HCT116 (cell line): ENCODE measurements at regions not wholly inside any gene's neighbourhood (a gene's known extent, or its start where the extent isn't known, plus 50 kb on each side); places are given as distances from the start of the nearest gene placed in this dataset.

Experiments
- ATAC-seq: fragments of 200-7000 bp; cut with Tn5 transposase; 2 replicates; pipeline ENCODE4 v1.9.1; 2020; ENCODE audit warnings: mild to moderate bottlenecking, moderate library complexity
- BruUV-seq: library from RNA; stranded (reverse); fragments of 400-500 nt; replicated peaks from 2 replicates; lab custom pipeline; 2021; lab: Mats Ljungman, UMichigan
- CTCF ChIA-PET: fragments of 300-600 bp; sonication (Branson Sonifier 250); formaldehyde crosslinking; loops from one replicate; lab custom pipeline; 2021; ENCODE audit warnings: antibody characterized with exemption; lab: Charles Lee
- POLR2A ChIA-PET: fragments of 300-600, 350-600 bp; sonication (Branson Sonifier 250); formaldehyde crosslinking; loops from one replicate; lab custom pipeline; 2021; ENCODE audit warnings: antibody characterized with exemption; lab: Charles Lee
- RAD21 ChIA-PET, 2 experiments: fragments of 300-600 bp; sonication (Branson Sonifier 250); formaldehyde crosslinking; loops; one replicate each; lab custom pipeline; 2023; ENCODE audit warnings: low total read pairs in 2 of 2; ENCODE audit not compliant: uncharacterized antibody in 2 of 2, unreplicated experiment in 2 of 2, low non-redundant PET in 1 of 2; lab: Charles Lee
- DNase-seq: peaks from one replicate; pipeline ENCODE4 v3.0.0-alpha.2; 2010; ENCODE audit warnings: low read depth, low spot score
- H2AFZ ChIP-seq: fragments of 200-600 bp; shearing (Covaris generic), sonication (generic); 2 replicates; pipeline ENCODE4 v1.6.1; 2017; ENCODE audit warnings: low read depth, mixed run types, mixed read lengths, antibody characterized with exemption, low read length; ENCODE audit not compliant: poor library complexity, severe bottlenecking
- H3K27ac ChIP-seq: 2 replicates; pipeline ENCODE4 v1.5.1; 2012; ENCODE audit warnings: low read depth, low read length
- H3K27me3 ChIP-seq: fragments of 200-600 bp; sonication (generic); 2 replicates; pipeline ENCODE4 v1.6.1; 2016; ENCODE audit warnings: mixed run types, low read length, mixed read lengths; ENCODE audit not compliant: insufficient read depth
- H3K36me3 ChIP-seq, 2 experiments: fragments of 200-500 bp in 1 of 2; fragments of 200-600 bp in 1 of 2; sonication (Bioruptor generic) in 1 of 2; sonication (generic) in 1 of 2; 2 replicates each; pipeline versions ENCODE4 v1.5.1 to v1.6.1; 2014 to 2016; ENCODE audit warnings: low read length in 2 of 2, inconsistent platforms in 1 of 2, mixed read lengths in 1 of 2, mixed run types in 1 of 2; ENCODE audit not compliant: insufficient read depth in 2 of 2, control insufficient read depth in 1 of 2
- H3K4me1 ChIP-seq, 2 experiments: fragments of 200-600 bp in 1 of 2; sonication (generic) in 1 of 2; 2 replicates each; pipeline versions ENCODE4 v1.5.1 to v1.6.1; 2012 to 2017; ENCODE audit warnings: low read length in 2 of 2, inconsistent platforms in 1 of 2, mild to moderate bottlenecking in 1 of 2, mixed read lengths in 1 of 2, mixed run types in 1 of 2, moderate library complexity in 1 of 2; ENCODE audit not compliant: insufficient read depth in 2 of 2, control insufficient read depth in 1 of 2
- H3K4me2 ChIP-seq: fragments of 200-600 bp; sonication (generic); 2 replicates; pipeline ENCODE4 v1.6.1; 2017; ENCODE audit warnings: mixed run types, low read length, mixed read lengths
- H3K4me3 ChIP-seq, 2 experiments: fragments of 200-600 bp in 1 of 2; sonication (generic) in 1 of 2; replicated peaks in 1 of 2; 2 replicates each; pipeline ENCODE4 v1.5.1; 2011 to 2016; ENCODE audit warnings: low read length in 2 of 2, control low read depth in 1 of 2, low read depth in 1 of 2, mild to moderate bottlenecking in 1 of 2, mixed read lengths in 1 of 2, mixed run types in 1 of 2
- H3K79me2 ChIP-seq: fragments of 200-600 bp; sonication (generic); 2 replicates; pipeline ENCODE4 v1.6.1; 2017; ENCODE audit warnings: mild to moderate bottlenecking, mixed run types, low read length, moderate library complexity, mixed read lengths; ENCODE audit not compliant: insufficient read depth
- H3K9ac ChIP-seq: fragments of 200-600 bp; sonication (generic); 2 replicates; pipeline ENCODE4 v1.6.1; 2016; ENCODE audit warnings: low read length, mixed read lengths
- H3K9me2 ChIP-seq: fragments of 200-600 bp; sonication (generic), shearing (Covaris generic); 2 replicates; pipeline ENCODE4 v1.6.1; 2017; ENCODE audit warnings: mixed run types, mild to moderate bottlenecking, moderate library complexity; ENCODE audit not compliant: insufficient read depth
- H3K9me3 ChIP-seq, 2 experiments: fragments of 200-500 bp in 1 of 2; fragments of 200-600 bp in 1 of 2; sonication (Bioruptor generic) in 1 of 2; sonication (generic) in 1 of 2; 2 replicates each; pipeline ENCODE4 v1.6.1; 2014 to 2017; ENCODE audit warnings: low read length in 2 of 2, mixed read lengths in 2 of 2, inconsistent platforms in 1 of 2, low read depth in 1 of 2, mild to moderate bottlenecking in 1 of 2, mixed run types in 1 of 2, moderate library complexity in 1 of 2; ENCODE audit not compliant: control insufficient read depth in 1 of 2, insufficient read depth in 1 of 2
- H4K20me1 ChIP-seq: fragments of 200-600 bp; sonication (generic), shearing (Covaris generic); 2 replicates; pipeline ENCODE4 v1.6.1; 2017; ENCODE audit warnings: mixed run types, mild to moderate bottlenecking, moderate library complexity; ENCODE audit not compliant: insufficient read depth
- CBX3 ChIP-seq: IDR thresholded peaks from 2 replicates; pipeline ENCODE4 v1.6.1; 2012; ENCODE audit warnings: low read depth
- CEBPB ChIP-seq: IDR thresholded peaks from 2 replicates; pipeline ENCODE4 v1.6.1; 2012; ENCODE audit warnings: low read depth
- CTCF ChIP-seq, 3 experiments: fragments of 200-600 bp in 1 of 3; sonication (generic) in 1 of 3; IDR thresholded peaks in 2 of 3; conservative IDR thresholded peaks in 1 of 3; 2 replicates each; pipeline ENCODE4 v1.5.1; 2012 to 2017; ENCODE audit warnings: low read depth in 2 of 3, low read length in 2 of 3, antibody characterized with exemption in 1 of 3, borderline replicate concordance in 1 of 3, control low read depth in 1 of 3, mild to moderate bottlenecking in 1 of 3, mixed read lengths in 1 of 3, mixed run types in 1 of 3, moderate library complexity in 1 of 3; ENCODE audit not compliant: insufficient read depth in 1 of 3
- EZH2 ChIP-seq: fragments of 200-600 bp; sonication (generic); IDR thresholded peaks from 2 replicates; pipeline ENCODE4 v1.6.1; 2017; ENCODE audit warnings: antibody characterized with exemption, mixed run types
- EZH2phosphoT487 ChIP-seq: fragments of 200-600 bp; IDR thresholded peaks from 2 replicates; pipeline ENCODE4 v1.6.1; 2018; ENCODE audit warnings: antibody characterized with exemption, borderline replicate concordance
- JUND ChIP-seq: IDR thresholded peaks from 2 replicates; pipeline ENCODE4 v1.6.1; 2012
- MAX ChIP-seq: IDR thresholded peaks from 2 replicates; pipeline ENCODE4 v1.6.1; 2012
- POLR2A ChIP-seq: IDR thresholded peaks from 2 replicates; pipeline ENCODE4 v1.7.0; 2011; ENCODE audit warnings: borderline replicate concordance; ENCODE audit not compliant: insufficient read depth, insufficient read length; ENCODE audit errors: extremely low read depth
- REST ChIP-seq: IDR thresholded peaks from 2 replicates; pipeline ENCODE4 v1.6.1; 2012; ENCODE audit warnings: low read depth
- SP1 ChIP-seq: IDR thresholded peaks from 2 replicates; pipeline ENCODE4 v1.6.1; 2012; ENCODE audit warnings: low read depth
- SRF ChIP-seq: IDR thresholded peaks from 2 replicates; pipeline ENCODE4 v1.6.1; 2012; ENCODE audit warnings: low read depth
- ZBTB33 ChIP-seq: IDR thresholded peaks from 2 replicates; pipeline ENCODE4 v1.6.1; 2011; ENCODE audit warnings: mild to moderate bottlenecking, low read length, moderate library complexity; ENCODE audit not compliant: insufficient replicate concordance; ENCODE audit errors: extremely low read depth
- ZFX ChIP-seq: fragments of 450-650 bp; IDR thresholded peaks from 2 replicates; pipeline ENCODE4 v1.6.1; 2017
- intact Hi-C: fragments of 100-400 bp; cut with micrococcal nuclease; formaldehyde crosslinking; loops from 2 replicates; pipeline ENCODE4 v1.10.0; 2022

GRCh38 chr7:69122953-69123352, 475.3 kb upstream of the AUTS2 start:
- H3K27ac ChIP-seq: no peak overlapping the region
- intact Hi-C loops: no loop called here
- H2AFZ ChIP-seq: no peak overlapping the region
- H3K4me3 ChIP-seq: no peak overlapping the region
- no peak overlapping the region for H3K4me2 ChIP-seq
- TF ChIP-seq POLR2A (no peak), SP1 (no peak), EZH2 (no peak)
- no peaks in the 10 kb centered on the region for H4K20me1 ChIP-seq
- no TSS peak for BruUV-seq
- no peak overlapping the region for H3K9ac ChIP-seq
- H3K36me3 ChIP-seq: no peaks in the 10 kb centered on the region
- H3K9me3 ChIP-seq: peaks cover 4 to 8% of the 10 kb centered on the region in 2 experiments; a peak in 2 of 4 replicates
- ChIA-PET CTCF (no interaction called here), POLR2A (no interaction called here), RAD21 (no interaction called here)
- no peaks in the 10 kb centered on the region for H3K27me3 ChIP-seq
- H3K4me1 ChIP-seq: no peaks in the 10 kb centered on the region
- no peaks in the 10 kb centered on the region for H3K79me2 ChIP-seq
- no peaks in the 10 kb centered on the region for H3K9me2 ChIP-seq
- ATAC-seq (no peak), DNase-seq (no peak)

GRCh38 chr7:69126896-69127479, 471.3 kb upstream of the AUTS2 start:
- no peaks in the 10 kb centered on the region for H3K27me3 ChIP-seq
- no peaks in the 10 kb centered on the region for H3K4me1 ChIP-seq
- no peak overlapping the region for H3K27ac ChIP-seq
- no peak overlapping the region for H3K9ac ChIP-seq
- CTCF ChIA-PET: no interaction called here
- RAD21 ChIA-PET: no interaction called here
- no peak overlapping the region for H3K4me3 ChIP-seq
- peaks cover 0 to 8% of the 10 kb centered on the region in 2 experiments; a peak in 2 of 4 replicates for H3K9me3 ChIP-seq
- BruUV-seq: no TSS peak
- H2AFZ ChIP-seq: no peak overlapping the region
- H3K36me3 ChIP-seq: no peaks in the 10 kb centered on the region
- no peaks in the 10 kb centered on the region for H4K20me1 ChIP-seq
- ATAC-seq (no peak), DNase-seq (no peak)
- intact Hi-C loops: no loop called here
- H3K4me2 ChIP-seq: no peak overlapping the region
- no peaks in the 10 kb centered on the region for H3K9me2 ChIP-seq
- no peaks in the 10 kb centered on the region for H3K79me2 ChIP-seq
- POLR2A ChIA-PET: no interaction called here
- TF ChIP-seq JUND (no peak), MAX (no peak), SRF (no peak), REST (no peak), CTCF (IDR thresholded peaks at IDR 0.05 in 2 of 3, conservative IDR thresholded peaks at IDR 0.05 in 1 of 3; ENCODE audit: borderline replicate concordance in 1 of 3, insufficient read depth in 1 of 3, low read depth in 2 of 3, low read length in 2 of 3) (no peak), CEBPB (no peak), ZFX (no peak), POLR2A (no peak), ZBTB33 (no peak), EZH2phosphoT487 (no peak), EZH2 (no peak), CBX3 (no peak)
